Stimulated activated CD4-positive, alpha-beta T cell treated with anti-CD3 and anti-CD28 coated beads, Interleukin-4, amount 100 ng/mL, for 24 hours (primary cell): ENCODE measurements at regions not wholly inside any gene's neighbourhood (a gene's known extent, or its start where the extent isn't known, plus 50 kb on each side); places are given as distances from the start of the nearest gene placed in this dataset.
A peak's percentile ranks its signal among the peaks of the same experiment; 100 is the strongest.

Experiments used
- DNase-seq: peaks from one replicate; pipeline ENCODE4 v3.0.0-alpha.2; 2020

DNA sequence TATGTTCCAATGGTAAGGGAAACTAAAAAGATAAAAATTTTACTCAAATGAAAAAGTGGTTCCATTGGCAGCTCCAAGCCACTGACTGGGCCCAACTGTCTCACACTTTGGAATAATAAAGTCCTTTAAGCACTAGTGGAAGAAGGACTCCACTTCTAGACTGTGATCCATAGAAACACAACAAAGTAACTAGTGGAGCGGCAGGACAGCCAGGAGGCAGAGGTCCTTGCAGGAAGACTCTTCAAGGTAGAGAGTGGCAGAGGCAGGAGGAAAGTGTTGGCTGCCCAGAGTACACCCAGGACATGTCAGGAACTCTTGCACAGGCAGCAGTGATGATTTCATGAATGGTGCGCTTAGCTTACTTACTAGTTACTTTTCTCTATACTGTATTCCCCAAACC, 65.0 kb upstream of the CCN6 start:
- DNase-seq: no peak

DNA sequence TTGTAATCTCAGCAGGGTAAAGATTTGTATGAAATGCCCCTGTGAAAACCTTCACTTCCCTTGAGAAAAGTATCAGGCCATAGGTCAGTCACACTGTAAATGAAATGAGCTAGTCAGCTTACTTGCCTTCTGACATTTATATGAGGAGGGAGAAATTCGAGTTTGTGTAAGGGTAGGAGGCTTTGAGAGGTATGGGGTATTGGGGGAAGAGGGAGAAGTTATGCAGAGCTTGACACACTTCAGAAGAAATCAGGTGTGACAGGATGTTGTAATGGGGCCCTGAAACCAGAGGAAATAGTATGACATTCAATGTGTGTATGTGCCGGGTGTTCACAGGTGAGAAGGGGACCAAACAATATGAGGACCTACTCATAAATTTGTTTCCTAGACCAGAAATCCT, 64.2 kb upstream of the CCN6 start:
- no peak for DNase-seq

DNA sequence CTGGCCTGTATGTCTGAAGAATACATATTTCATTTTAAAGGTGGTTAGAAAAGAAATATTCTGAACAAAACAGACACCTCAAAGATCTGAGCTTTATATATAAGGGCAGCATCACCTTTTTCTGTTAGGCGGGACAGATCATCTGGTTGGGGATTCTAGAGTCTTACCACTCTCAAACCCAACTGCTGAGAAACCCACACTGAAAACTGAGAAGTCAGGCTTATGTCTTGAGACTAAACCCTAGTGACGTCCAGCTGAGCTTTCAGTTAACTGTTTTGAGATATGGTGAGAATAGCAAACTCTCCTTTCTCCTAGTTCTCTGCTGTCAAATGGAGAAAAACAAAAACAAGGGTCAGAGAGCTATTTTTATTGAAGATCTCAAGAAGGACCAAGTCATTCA, 63.7 kb upstream of the CCN6 start:
- DNase-seq: no peak

DNA sequence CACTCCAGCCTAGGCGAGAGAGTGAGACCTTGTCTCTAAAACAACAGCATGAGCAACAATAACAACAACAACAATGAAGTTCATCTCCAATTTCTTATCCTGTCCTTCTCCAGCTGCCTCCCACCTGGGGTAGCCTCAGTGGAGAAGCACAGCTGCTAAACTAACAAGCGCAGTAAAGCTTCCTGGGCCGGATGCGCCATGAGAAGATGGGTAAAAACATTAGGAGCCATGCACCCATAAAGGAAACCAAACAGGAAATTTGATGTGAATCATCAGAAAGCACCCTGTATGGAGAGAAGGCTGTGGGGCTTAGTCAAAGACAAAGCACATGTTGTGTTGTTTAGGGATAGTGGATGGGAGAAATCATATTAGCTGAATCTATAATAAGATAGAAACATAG, 61.1 kb upstream of the CCN6 start:
- peak; percentile 56 for DNase-seq

DNA sequence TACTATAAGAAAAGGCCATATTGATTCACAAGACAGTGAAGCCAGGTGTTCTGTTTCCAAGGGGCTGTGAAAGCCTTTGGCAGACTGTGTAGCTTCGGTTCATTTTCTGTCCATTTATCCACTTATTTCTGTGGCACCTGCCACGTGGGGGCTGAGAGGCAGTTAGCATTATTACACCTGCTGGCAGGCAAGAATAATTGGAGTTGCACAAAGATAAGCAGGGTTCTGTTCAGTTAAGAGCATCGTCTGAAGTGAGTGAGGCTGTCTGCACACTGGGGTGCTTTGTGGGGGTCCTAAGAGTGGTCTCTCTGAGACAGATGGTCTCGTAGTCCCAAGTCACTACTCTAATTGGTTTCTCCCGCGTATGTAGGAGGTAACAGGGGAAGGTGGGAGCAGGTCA, 60.6 kb upstream of the CCN6 start:
- no peak for DNase-seq

DNA sequence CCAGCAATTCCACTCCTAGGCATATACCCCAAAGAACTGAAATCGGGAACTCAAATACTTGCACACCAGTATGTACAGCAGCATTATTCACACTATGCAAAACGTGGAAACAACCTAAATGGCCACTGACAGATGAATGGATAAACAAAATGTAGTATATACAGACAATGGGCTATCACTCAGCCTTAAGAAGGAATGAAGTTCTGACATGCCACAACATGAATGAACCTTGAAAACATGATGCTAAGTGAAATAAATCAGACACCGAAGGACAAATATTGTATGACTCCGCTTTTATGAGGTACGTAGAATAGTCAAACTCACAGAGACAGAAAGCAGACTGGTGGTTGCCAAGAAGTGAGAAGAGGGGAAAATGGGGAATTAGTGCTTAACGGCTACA, 59.1 kb upstream of the CCN6 start:
- no peak for DNase-seq

DNA sequence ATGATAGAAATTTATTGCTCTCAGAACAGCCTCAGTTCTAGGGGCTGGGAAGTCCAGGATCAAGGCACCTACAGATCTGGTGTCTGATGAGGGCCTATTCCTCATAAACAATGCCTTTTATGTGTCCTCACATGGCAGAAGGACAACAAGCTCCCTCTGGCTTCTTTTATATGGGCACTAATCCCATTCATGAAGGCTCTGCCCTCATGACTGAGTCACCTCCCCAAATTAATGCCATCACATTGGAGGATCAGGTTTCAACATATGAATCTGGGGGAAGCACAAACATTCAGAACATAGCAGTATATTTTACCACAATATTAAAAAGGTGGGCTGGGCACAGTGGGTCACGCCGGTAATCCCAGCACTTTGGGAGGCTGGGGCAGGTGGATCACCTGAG, 58.5 kb upstream of the CCN6 start:
- no peak for DNase-seq

DNA sequence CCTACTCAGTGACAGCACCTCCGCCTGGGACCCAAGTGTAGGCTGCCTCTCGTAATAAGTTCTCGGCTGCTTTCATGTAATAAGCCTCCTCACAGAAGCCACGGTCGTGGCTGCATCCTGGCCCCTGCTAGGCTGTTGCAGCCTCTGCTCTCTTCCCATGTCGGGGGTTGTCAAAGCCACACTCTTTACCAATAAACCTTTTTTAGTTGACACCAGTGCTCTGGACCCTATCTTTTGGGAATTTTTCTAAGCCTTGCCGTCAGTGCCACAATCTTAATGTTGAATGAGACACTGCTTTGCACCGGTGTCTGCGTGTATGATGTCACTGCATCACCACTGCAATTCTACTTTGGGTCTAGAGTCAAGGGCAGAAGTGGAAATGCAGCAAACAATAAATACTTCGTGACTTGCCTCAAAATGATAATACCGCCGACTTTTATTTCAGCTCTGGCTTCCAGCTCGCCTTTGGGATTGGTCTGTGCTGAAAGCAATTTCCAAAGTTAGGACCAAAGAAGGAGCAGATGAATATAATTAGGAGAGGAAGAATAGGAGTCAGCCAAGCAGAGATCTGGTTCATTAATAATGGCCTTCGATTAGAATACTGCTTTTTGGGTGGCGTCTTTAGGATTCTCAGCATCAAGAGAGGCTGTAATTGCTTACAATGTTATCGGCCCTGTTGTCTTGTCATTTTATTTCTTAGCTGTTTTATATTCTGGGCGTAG, 57.6 kb upstream of the CCN6 start:
- DNase-seq: no peak

DNA sequence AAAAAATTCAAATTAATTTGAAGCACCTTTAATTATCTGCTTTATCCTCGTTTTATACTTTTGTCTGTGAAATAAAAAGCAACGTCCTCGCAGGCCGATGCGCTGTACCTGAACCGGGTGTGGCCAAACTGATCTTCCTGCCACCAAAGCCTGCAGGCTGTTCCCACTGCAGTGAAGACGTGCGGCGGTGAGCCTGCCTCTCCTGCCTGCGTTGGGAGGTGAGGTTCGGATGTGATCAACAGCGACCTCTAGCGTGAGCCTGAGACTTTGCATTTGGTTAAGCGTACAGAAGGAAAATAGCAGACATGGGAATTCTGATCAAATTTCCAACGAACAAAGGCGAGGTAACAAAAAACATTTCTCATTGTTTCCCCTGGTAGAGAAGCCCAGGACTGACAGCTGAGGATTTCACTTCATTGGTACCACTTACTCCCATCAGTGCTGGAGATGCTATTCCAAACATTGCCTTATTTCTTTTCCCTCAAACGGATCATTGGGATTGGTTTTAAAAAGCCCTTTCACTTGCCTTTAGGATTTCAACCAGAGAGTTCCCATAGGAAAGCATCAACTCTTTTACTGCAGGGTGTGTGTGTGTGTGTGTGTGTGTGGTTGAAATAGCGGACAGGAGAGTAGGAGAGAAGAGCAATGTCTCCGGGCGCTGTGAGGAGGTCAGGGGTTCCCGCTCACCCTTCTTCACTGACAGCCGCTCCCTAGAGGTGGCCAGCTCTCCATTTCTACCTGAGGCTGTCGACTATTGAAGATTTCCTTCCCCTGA, 56.6 kb upstream of the CCN6 start:
- peak; percentile 83 for DNase-seq

DNA sequence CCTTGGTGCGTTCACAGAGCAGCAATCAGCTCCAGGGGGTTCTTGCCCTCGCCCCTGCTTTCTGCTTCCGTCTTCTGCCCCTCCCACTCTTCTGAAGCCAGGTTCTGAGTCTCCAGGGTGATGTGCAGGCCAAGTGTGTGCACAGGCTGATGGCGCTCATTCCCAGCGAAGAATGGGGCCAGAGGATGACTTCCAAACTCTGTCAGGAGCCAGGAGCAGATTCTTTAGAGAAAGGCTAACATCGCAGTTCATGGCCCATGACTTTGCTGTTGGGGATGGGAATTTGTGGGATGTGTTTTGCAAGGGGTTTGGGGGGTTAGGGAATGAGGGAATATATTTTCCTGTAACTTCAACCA, 56.1 kb upstream of the CCN6 start:
- DNase-seq: no peak

DNA sequence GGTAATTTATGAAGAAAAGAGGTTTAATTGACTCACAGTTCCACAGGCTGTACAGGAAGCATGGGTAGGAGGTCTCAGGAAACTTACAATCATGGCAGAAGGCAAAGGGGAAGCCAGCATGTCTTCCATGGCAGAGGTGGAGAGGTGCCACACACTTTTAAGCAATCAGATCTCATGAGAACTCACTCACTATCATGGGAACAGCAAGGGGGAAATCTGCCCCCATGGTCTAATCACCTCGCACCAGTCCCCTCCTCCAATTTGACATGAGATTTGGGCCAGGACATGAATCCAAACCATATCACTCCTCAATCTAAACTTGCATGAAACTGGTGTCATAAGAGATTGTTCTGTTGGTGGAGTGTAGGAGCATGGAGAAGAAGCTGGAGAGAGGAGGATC, 51.6 kb upstream of the CCN6 start:
- DNase-seq: no peak
